SK-N-SH (cell line): ENCODE measurements at regions not wholly inside any gene's neighbourhood (a gene's known extent, or its start where the extent isn't known, plus 50 kb on each side); places are given as distances from the start of the nearest gene placed in this dataset.
"Not testable (repeated sequence)": the region's sequence is repeated elsewhere in the genome, so short reads cannot be mapped to it uniquely, and the experiment has no call there.

ENCODE experiments used
- FOXJ3 ChIP-seq: sonication (generic); formaldehyde crosslinking; IDR thresholded peaks from 2 replicates; pipeline ENCODE4 v1.5.1; 2020; ENCODE audit warnings: mild to moderate bottlenecking, missing genetic modification reagents
- TF ChIP-seq, protein P1 (sequence below): fragments of 200-600 bp; sonication (generic); IDR thresholded peaks from 2 replicates; pipeline ENCODE4 v1.6.1; 2017; ENCODE audit warnings: antibody characterized with exemption, mild to moderate bottlenecking, moderate library complexity

DNA sequence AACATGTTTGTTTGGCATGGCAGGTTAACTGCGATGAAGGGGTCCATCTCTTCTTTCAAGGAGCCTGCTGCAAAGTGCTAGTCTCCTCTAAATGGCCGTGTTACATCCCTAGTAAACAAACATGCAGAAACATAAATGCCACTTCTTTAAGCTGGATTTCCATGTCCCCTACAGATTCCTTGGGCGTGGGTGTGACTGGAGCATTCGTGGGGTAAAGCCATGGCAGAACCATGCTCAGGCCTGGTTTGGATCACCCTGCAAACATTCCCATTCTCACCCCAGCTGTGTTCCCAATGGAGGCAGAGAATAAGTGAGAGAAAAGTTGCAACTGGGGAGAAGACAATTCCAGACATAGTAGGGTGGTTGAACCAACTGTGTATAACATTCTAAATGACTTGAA, 208.0 kb upstream of the FAM240B start:
- TF ChIP-seq, protein P1, sequence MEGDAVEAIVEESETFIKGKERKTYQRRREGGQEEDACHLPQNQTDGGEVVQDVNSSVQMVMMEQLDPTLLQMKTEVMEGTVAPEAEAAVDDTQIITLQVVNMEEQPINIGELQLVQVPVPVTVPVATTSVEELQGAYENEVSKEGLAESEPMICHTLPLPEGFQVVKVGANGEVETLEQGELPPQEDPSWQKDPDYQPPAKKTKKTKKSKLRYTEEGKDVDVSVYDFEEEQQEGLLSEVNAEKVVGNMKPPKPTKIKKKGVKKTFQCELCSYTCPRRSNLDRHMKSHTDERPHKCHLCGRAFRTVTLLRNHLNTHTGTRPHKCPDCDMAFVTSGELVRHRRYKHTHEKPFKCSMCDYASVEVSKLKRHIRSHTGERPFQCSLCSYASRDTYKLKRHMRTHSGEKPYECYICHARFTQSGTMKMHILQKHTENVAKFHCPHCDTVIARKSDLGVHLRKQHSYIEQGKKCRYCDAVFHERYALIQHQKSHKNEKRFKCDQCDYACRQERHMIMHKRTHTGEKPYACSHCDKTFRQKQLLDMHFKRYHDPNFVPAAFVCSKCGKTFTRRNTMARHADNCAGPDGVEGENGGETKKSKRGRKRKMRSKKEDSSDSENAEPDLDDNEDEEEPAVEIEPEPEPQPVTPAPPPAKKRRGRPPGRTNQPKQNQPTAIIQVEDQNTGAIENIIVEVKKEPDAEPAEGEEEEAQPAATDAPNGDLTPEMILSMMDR = not testable (repeated sequence)
- TF ChIP-seq FOXJ3 (CRISPR knock-in tag) = not testable (repeated sequence)
